Ishikawa (cell line): ENCODE measurements at regions not wholly inside any gene's neighbourhood (a gene's known extent, or its start where the extent isn't known, plus 50 kb on each side); places are given as distances from the start of the nearest gene placed in this dataset.

Source experiments
- CEBPB ChIP-seq: IDR thresholded peaks from 2 replicates; pipeline ENCODE4 v1.6.1; 2012
- EGR1 ChIP-seq: IDR thresholded peaks from 2 replicates; pipeline ENCODE4 v1.6.1; 2012
- EP300 ChIP-seq: IDR thresholded peaks from 2 replicates; pipeline ENCODE4 v1.6.1; 2012; ENCODE audit warnings: borderline replicate concordance
- FOXM1 ChIP-seq: IDR thresholded peaks from 2 replicates; pipeline ENCODE4 v1.6.1; 2012; ENCODE audit warnings: low read depth, borderline replicate concordance
- TAF1 ChIP-seq: IDR thresholded peaks from 2 replicates; pipeline ENCODE4 v1.6.1; 2012; ENCODE audit warnings: low read depth, mild to moderate bottlenecking
- TCF12 ChIP-seq: IDR thresholded peaks from 2 replicates; pipeline ENCODE4 v1.6.1; 2012; ENCODE audit warnings: low read depth
- TEAD4 ChIP-seq: IDR thresholded peaks from 2 replicates; pipeline ENCODE4 v1.6.1; 2012
- YY1 ChIP-seq: IDR thresholded peaks from 2 replicates; pipeline ENCODE4 v1.6.1; 2012; ENCODE audit warnings: low read depth
- ZBTB7A ChIP-seq: IDR thresholded peaks from 2 replicates; pipeline ENCODE4 v1.6.1; 2012; ENCODE audit warnings: low read depth
- TF ChIP-seq, protein P1 (sequence below): IDR thresholded peaks from 2 replicates; pipeline ENCODE4 v1.6.1; 2012; ENCODE audit warnings: low read depth, mild to moderate bottlenecking
- TF ChIP-seq, protein P2 (sequence below): IDR thresholded peaks from 2 replicates; pipeline ENCODE4 v1.6.1; 2012

DNA sequence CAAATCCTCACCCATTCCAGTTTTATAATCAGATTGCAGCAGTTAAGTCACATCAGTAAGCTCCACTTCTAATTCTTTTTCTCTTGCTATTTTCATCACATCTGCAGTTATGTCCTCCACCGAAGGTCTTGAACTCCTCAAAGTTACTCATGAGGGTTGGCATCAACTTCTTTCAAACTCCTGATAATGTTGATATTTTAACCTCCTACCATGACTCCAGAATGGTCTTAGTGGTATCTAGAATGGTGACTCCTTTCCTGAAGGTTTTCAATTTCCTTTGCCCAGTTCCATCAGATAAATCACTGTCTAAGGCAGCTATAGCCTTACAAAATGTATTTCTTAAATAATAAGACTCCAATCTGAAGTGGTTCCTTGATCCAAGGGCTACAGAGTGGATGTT lies 53.8 kb upstream of the EDIL3 start:
- TF ChIP-seq EP300 = no peak

DNA sequence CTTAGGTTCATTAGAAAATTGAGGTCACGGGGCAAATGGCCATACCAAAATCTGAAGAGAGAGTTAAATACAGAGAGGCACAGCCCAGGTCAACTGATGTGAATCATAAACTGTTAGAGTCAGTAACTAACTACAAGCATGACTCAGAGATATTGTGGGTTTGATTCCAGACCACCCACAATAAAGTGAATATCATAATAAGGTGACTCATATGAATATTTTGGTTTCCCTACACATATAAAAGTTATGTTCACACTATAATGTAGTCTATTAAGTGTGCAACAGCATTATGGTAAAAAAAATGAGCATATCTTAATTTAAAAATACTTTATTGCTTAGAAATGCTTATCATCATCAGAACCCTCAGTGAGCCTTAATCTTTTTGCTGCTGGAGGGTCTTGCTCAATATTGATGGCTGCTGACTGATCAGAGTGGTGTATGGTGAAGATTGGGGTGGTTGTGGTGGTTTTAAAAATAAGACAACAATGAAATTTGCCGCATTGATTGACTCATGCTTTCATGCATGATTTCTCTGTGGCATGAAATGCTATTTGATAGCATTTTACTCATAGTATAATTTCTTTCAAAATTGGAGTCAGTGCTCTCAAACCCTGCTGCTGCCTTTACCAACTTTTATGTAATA lies 53.1 kb upstream of the EDIL3 start:
- TF ChIP-seq, protein P1, sequence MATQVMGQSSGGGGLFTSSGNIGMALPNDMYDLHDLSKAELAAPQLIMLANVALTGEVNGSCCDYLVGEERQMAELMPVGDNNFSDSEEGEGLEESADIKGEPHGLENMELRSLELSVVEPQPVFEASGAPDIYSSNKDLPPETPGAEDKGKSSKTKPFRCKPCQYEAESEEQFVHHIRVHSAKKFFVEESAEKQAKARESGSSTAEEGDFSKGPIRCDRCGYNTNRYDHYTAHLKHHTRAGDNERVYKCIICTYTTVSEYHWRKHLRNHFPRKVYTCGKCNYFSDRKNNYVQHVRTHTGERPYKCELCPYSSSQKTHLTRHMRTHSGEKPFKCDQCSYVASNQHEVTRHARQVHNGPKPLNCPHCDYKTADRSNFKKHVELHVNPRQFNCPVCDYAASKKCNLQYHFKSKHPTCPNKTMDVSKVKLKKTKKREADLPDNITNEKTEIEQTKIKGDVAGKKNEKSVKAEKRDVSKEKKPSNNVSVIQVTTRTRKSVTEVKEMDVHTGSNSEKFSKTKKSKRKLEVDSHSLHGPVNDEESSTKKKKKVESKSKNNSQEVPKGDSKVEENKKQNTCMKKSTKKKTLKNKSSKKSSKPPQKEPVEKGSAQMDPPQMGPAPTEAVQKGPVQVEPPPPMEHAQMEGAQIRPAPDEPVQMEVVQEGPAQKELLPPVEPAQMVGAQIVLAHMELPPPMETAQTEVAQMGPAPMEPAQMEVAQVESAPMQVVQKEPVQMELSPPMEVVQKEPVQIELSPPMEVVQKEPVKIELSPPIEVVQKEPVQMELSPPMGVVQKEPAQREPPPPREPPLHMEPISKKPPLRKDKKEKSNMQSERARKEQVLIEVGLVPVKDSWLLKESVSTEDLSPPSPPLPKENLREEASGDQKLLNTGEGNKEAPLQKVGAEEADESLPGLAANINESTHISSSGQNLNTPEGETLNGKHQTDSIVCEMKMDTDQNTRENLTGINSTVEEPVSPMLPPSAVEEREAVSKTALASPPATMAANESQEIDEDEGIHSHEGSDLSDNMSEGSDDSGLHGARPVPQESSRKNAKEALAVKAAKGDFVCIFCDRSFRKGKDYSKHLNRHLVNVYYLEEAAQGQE = no peak
- TF ChIP-seq TEAD4 = no peak
- no peak for TF ChIP-seq EGR1
- no peak for TF ChIP-seq TCF12
- TF ChIP-seq ZBTB7A = no peak
- TF ChIP-seq, protein P2, sequence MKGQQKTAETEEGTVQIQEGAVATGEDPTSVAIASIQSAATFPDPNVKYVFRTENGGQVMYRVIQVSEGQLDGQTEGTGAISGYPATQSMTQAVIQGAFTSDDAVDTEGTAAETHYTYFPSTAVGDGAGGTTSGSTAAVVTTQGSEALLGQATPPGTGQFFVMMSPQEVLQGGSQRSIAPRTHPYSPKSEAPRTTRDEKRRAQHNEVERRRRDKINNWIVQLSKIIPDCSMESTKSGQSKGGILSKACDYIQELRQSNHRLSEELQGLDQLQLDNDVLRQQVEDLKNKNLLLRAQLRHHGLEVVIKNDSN = no peak
- no peak for TF ChIP-seq FOXM1
- TF ChIP-seq EP300 = no peak
- TF ChIP-seq YY1 = no peak

DNA sequence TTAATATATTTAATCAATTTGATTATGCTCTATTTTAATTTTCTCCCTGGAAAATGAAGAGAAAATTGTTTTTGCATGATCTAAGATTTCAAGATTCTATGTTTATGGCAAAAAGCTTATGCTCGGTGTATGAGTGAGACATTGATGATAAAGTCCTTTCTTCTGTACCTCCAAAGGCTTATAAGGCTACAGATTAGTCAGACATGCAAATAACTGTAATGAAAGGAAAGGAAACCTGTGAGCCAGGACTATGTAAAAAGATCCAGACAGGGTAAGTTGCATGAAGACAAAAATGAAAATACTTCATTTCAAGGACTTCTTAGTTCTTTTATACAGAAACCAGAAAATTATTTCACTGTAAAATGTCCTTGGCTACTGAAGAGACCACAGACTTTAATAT lies 52.2 kb upstream of the EDIL3 start:
- TF ChIP-seq EGR1 = no peak
- no peak for TF ChIP-seq ZBTB7A
- no peak for TF ChIP-seq TCF12
- no peak for TF ChIP-seq CEBPB
- no peak for TF ChIP-seq TAF1
- no peak for TF ChIP-seq FOXM1
- no peak for TF ChIP-seq YY1
- TF ChIP-seq, protein P1 = no peak
- no peak for TF ChIP-seq EP300
